Astrocyte of the cerebellum (primary cell): ENCODE measurements at regions not wholly inside any gene's neighbourhood (a gene's known extent, or its start where the extent isn't known, plus 50 kb on each side); places are given as distances from the start of the nearest gene placed in this dataset.
"Not testable (repeated sequence)": the region's sequence is repeated elsewhere in the genome, so short reads cannot be mapped to it uniquely, and the experiment has no call there.

Source experiments
- DNase-seq: peaks from one replicate; pipeline ENCODE4 v3.0.0-alpha.2; 2011; ENCODE audit warnings: low read depth
- H3K4me3 ChIP-seq: 2 replicates; pipeline ENCODE4 v1.5.1; 2011; ENCODE audit warnings: mild to moderate bottlenecking, low read depth, low read length, moderate library complexity
- CTCF ChIP-seq: IDR thresholded peaks from 2 replicates; pipeline ENCODE4 v1.5.1; 2012; ENCODE audit warnings: low read length, low read depth, moderate library complexity, mild to moderate bottlenecking; ENCODE audit errors: missing control alignments
- in situ Hi-C: cut with HindIII; loops from 2 replicates; pipeline ENCODE4 v1.10.0; 2017; ENCODE audit warnings: low sequenced_read_pairs

GRCh38 chr3:75840160-75840559 lies 54.8 kb upstream of the ZNF717 start:
- H3K4me3 ChIP-seq, in situ Hi-C loops: not testable (repeated sequence)
- DNase-seq: peak; percentile 11

GRCh38 chr3:75850301-75851008 lies 65.1 kb upstream of the ZNF717 start:
- DNase-seq, in situ Hi-C loops, H3K4me3 ChIP-seq: not testable (repeated sequence)

GRCh38 chr3:75863130-75863529 lies 77.8 kb upstream of the ZNF717 start:
- no peak overlapping the region for H3K4me3 ChIP-seq
- TF ChIP-seq CTCF: no peak
- in situ Hi-C loops: no loop called here
- no peak for DNase-seq

- no peak for DNase-seq
- no peak for TF ChIP-seq CTCF
- H3K4me3 ChIP-seq: no peak overlapping the region
- in situ Hi-C loops: no loop called here
These were observed 78.5 kb upstream of the ZNF717 start for GRCh38 chr3:75863878-75864277.

GRCh38 chr3:75883719-75884118 lies 98.4 kb upstream of the ZNF717 start:
- DNase-seq, H3K4me3 ChIP-seq, in situ Hi-C loops: not testable (repeated sequence)

GRCh38 chr3:75886971-75887526 lies 101.7 kb upstream of the ZNF717 start:
- no peak for TF ChIP-seq CTCF
- no peak overlapping the region for H3K4me3 ChIP-seq
- in situ Hi-C loops: no loop called here
- no peak for DNase-seq

- no peak overlapping the region for H3K4me3 ChIP-seq
- in situ Hi-C loops: no loop called here
- no peak for DNase-seq
- TF ChIP-seq CTCF: no peak
These were observed 108.9 kb upstream of the ZNF717 start for GRCh38 chr3:75894234-75894633.

- in situ Hi-C loops: no loop called here
- DNase-seq: no peak
- H3K4me3 ChIP-seq: no peak overlapping the region
- TF ChIP-seq CTCF: no peak
These were observed 110.9 kb upstream of the ZNF717 start for GRCh38 chr3:75896265-75896664.

- in situ Hi-C loops, H3K4me3 ChIP-seq, DNase-seq: not testable (repeated sequence)
These were observed 116.1 kb upstream of the ZNF717 start for GRCh38 chr3:75901446-75901845.
